ENCODE measurements at regions not wholly inside any gene's neighbourhood (a gene's known extent, or its start where the extent isn't known, plus 50 kb on each side); places are given as distances from the start of the nearest gene placed in this dataset.
"Not testable (repeated sequence)": the region's sequence is repeated elsewhere in the genome, so short reads cannot be mapped to it uniquely, and the experiment has no call there.

DNA sequence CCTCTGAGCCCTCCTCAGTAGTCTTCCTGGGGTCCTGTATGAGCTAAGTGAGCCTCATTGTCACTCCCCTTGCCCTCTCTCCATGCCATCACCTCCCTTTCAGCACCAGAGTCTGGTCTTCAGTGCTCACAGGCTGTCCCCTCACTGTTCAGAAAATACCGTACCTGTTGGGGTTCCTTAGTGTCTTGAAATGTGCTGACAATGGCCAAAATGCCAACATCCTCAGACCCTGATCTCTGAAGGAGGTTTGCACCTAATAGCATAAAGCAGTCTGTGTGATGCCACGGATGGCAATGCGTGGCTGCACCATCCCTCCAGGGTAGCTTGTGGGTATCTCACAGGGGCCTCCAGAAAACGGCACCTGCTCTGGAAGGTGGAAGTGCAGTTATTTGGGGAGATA lies 301.0 kb upstream of the TLE3 start:
- DNase-seq (ENCODE audit: low read depth), result no peak

DNA sequence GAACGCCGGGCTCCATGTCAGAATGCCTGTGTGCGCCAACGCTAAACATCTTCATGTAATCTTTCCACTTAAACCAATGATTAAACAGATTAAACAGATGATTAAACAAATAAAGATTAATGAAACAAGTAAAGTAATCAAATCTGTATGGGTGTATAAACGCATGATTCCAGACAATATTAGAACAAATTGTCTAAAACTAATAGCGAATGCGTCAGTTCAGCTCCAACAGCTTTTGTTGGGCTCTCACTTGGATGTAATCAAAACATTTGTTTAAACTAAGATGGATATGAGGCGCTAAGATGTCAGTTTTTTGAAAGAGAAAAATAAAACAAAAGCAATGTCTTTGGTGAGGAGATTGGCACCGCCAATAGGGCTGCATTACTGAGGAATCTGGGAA lies 299.1 kb upstream of the TLE3 start:
- no peak for DNase-seq (ENCODE audit: low read depth)

- no peak for DNase-seq (ENCODE audit: low read depth)
These were observed 297.4 kb upstream of the TLE3 start for GRCh38 chr15:70395164-70395563.

GRCh38 chr15:70390723-70391122 lies 293.0 kb upstream of the TLE3 start:
- no peak for DNase-seq (ENCODE audit: low read depth)

DNA sequence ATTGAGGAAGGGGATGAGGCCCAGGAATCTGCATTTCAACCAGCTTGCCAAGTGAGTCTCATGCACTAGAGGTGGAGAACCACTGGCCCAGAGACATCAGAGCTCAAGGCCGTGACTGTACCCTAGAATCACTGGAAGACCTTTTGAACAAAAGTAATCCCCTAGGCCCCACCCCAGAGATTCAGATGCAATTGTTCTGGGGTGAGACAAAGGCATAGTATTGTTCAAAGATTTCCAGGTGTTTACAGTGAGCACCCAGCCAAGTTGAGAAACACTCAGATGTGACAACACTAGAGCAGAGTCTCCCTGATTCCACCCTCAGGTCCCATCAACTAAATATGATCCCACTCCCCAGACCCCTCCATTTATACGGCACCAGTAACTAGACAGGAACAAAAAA lies 290.3 kb upstream of the TLE3 start:
- no peak for DNase-seq (ENCODE audit: low read depth)

GRCh38 chr15:70387081-70387480 lies 289.4 kb upstream of the TLE3 start:
- DNase-seq (ENCODE audit: low read depth), result no peak

DNA sequence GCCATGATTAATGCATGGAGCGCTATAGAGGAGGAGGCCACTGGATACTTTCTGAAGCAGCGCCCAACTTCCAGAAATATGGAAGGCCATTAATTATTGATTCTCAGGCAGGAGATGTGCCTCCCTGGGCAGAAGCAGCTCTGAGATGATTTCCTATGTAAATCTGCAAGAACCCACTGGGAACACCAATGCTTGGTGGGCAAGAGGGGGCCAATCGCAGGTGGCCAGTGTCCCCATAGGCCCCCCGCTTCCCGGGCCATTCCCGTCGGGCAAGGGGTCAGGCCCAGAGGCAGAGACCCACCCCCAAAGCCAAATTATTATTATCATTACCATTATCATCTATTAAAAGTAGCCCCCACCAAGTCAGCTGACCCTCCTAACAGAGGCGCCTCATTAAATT lies 288.0 kb upstream of the TLE3 start:
- DNase-seq (ENCODE audit: low read depth), result no peak

- DNase-seq (ENCODE audit: low read depth), result no peak
These were observed 287.3 kb upstream of the TLE3 start for GRCh38 chr15:70385052-70385451.

DNA sequence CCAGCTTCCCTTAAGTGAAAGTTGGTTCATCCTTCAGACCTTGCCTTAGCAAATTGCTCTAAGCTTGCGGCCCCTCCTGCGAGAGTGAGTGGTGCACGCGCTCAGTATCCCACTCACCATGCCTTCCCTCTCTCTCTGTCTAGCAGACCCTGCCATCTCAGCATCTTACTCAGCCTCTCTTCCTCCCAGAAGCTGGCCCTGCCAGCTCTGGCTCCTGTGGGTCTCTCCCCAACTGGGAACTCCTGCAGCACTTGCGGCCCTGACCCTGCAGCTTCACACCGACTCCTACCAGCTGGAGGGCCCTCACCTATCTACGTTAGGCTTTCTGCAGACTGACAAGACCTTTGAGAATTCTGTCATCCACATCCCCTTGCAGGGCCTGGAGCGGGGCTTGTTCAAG lies 286.1 kb upstream of the TLE3 start:
- DNase-seq (ENCODE audit: low read depth), result no peak

DNA sequence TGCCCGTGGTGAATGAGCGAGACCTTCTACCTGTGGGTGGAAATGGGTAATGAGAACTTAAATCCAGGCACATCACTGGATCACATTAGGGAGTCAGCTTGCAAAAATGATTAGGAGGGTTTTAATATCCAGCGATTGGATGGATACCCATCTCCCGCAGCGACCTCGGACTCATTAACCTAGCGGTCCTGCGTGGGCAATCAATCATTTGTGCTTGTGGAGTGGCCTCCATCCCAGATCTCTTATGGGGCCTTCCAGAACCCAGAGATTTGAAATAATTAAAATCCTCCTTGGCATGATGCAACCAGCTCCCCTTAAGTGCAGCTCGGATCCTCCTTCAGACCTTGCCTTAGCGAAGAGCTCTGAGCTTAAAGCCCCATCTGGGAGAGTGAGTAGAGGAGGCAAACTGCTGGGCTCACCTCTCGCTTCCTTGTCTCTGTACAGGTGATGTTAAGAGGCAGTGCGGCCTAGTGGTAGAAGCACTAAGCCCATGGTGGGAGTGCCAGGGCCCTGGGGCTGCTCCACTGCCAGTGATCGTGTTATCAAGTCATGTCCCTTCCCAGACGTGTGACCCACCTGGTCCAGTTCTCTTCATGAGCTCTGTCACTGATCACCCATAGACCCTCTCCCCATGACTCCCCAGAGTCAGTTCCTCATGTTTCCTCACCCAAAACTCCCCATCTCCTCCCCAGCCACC lies 285.2 kb upstream of the TLE3 start:
- no peak for DNase-seq (ENCODE audit: low read depth)

DNA sequence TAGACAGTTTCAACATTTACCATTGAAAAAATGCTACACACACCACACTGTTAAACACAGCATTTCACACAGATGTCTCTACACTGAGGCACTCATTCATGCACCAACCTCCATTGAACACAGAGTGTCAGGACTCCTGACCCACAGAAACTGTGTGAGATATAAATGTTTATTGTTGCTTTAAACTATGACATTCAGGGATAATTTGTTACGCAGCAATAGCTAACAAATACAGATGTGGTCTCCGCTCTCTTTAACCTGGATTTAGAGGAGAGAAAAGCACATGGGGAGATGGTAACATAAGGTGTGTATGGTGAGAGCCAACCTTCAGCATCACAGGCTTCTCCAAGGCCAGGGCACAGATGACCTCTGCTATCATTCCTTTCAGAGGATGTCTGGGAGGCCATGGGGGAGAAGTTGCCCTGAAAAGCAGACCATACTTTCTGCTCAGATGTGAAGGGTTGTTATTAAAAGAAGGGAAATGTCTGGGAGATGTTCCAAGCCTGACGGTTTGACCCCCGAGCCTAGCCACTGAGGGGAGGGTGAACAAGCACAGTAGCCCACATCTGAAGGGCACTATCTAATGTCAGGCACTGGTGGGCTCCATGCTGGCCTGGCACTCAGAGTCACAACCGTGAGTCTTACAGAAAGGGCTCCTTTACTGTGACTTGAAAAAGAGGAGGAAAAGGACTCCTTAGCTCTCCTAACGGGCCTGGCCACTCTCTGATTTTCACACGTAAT lies 284.5 kb upstream of the TLE3 start:
- DNase-seq (ENCODE audit: low read depth), result no peak

- DNase-seq (ENCODE audit: low read depth), result no peak
These were observed 282.5 kb upstream of the TLE3 start for GRCh38 chr15:70379938-70380883.

GRCh38 chr15:70379134-70379533 lies 281.4 kb upstream of the TLE3 start:
- DNase-seq (ENCODE audit: low read depth), result no peak

- DNase-seq (ENCODE audit: low read depth), result no peak
These were observed 280.7 kb upstream of the TLE3 start for GRCh38 chr15:70378126-70379031.

DNA sequence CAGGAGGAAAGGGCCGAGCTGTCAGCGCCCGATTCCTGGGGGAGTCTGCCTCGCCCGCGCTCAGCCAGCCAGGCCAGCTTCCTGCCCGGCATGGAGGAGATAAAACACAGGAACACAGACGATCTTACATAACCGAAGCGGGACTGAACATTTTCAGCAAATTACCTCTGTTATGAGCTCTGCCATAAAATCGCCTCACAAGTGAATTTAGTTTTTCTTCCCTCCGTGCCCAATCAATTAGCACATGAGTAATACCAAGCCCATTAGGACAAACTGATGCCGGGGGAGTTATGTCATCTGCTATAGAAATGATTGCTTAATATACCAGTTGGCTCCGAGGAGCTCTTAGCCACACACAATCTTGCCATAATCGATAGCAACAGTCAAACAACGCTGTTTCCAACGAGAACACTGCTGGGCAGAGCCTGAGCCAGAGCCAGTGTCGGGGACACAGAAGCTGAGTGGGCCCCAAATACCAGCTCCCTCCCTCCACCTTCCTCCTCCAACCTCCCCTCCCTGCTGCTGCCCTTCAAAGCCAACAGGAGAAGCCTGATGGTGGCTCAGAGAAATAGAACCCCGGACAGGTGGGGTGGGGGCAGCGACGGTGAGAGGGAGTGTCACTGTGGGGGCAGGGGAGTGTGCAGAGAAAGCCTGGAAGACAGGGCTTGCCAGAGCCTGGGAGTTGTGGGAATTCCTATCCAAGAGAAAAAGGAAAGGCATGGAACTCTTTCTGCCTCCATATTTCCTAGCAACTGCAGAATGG lies 279.4 kb upstream of the TLE3 start:
- peak; percentile 57 for DNase-seq (ENCODE audit: low read depth)

DNA sequence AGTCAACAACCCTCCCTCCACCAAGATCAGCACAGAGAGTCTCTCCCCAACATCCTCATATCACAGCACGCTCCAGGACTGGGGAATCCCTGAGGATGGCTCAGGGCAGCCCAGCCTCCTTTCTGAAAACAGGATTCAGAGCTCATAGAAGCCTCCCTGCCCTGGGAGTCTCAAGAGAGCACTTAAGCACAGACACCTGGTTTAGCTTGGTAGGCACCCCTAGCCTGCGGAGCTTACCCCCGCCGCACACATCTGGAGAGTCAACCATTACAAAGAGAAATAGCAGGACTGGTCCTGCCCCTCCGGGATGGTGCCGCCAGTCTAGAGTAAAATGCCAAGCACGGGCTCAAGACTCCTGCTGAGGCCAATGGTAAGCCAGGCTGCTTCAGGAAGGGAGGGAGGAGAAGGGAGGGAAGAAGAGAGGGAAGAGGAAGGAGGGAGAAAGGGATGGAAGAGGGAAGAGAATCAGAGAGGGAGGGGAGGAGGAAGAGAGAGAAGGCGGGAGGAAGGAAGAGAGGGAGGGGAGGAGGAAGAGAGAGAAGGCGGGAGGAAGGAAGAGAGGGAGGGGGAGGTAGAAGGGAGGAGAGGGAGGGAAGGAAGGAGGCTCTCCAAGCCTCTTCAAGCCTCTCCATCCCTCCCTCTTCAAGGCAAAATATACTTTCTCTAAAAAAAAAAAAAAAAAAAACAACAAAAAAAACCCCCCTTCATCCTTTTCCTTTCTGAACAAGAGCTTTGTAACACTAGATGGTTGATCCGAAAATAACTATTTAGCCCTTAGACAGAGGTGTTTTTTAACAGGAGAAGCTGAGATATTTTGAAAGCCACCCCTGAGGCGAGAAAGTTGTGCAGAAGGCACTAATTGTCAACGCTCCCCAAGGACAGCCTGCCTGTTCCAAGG lies 278.6 kb upstream of the TLE3 start:
- DNase-seq (ENCODE audit: low read depth), result peak; percentile 38

DNA sequence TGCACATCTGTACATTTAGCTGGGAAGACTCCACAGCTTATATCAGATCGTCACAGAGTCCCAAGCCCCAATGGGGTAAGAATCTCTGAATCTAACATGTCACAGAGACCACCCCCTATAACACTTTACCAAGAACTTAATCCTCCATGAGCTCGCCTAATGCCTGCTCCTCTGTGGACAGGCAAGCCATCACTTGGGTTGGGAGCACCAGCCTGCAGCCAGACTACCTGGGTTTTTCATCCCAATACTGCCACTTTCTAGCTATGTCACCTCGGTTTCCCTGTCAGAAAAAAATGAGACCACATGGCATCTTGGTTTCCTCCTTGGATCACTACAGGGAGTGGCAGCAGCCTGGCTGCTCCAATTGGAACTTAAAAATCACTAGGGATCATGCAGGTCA lies 277.9 kb upstream of the TLE3 start:
- DNase-seq (ENCODE audit: low read depth), result no peak

DNA sequence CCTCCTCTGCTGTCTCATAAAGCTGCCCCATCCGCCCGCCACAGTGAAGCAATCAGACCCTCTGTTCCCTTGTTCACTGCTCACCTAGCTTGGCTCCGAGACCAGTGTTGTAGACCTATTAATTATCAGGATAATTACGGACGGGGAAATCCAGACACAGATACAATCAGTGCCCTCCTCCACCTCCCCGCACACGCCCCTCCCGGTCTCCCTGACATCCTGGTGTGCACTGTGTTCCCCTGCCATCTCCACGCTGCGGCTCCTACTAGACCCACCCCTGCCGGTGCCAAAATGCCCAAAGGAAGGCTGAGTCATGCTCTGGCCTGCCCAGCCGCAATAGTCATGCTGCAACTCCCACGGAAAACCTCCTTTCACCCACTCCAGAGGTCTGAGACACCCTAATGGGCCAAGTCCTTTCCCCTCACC lies 277.3 kb upstream of the TLE3 start:
- peak; percentile 95 for DNase-seq (ENCODE audit: low read depth)

DNA sequence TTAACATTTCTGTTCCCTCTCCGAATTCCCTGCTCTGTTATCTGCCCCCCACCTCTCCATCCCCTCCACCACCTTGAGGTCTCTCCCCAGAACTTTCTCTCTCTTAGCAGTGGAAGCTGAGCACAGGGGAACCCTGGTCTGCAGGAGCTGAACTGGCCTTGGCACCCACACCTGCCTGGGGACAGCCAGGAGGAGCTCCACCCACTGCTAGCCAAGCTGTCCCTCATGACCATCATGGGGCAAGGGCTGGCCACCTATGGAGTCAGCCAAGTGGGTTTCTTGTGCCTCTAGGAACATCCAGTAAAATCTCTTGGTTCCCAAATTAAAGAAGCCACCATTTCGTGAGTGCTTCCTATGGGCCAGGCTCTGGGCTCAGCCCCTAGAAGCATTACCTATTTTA lies 276.4 kb upstream of the TLE3 start:
- DNase-seq (ENCODE audit: low read depth), result no peak

- not testable (repeated sequence) for DNase-seq (ENCODE audit: low read depth)
These were observed 275.7 kb upstream of the TLE3 start for GRCh38 chr15:70373439-70373838.

Measured in Daoy (cell line).